ENCODE measurements at regions not wholly inside any gene's neighbourhood (a gene's known extent, or its start where the extent isn't known, plus 50 kb on each side); places are given as distances from the start of the nearest gene placed in this dataset.

DNA sequence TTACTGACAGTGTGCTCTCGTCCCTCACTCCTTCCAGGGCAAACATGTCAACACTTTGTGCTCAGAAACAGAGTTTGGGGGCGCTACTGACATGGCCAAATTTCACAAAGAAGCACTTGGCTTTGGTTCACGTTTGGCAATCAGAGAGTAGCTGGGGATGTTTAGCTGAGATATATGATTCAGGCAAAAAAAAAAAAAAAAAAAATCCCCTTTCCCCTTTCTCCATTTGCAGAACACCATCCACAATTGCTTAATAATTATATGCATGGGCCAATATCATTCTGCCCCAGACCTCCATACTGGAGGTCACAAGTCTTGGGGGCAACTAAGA lies 128.4 kb upstream of the ADGRF1 start:
- no peak for TF ChIP-seq CREB1 (CRISPR knock-in tag; IDR thresholded peaks at IDR 0.05; ENCODE audit: low read depth)
- no peak for TF ChIP-seq ZNF114 (CRISPR knock-in tag; IDR thresholded peaks at IDR 0.05)
- TF ChIP-seq, protein P1, sequence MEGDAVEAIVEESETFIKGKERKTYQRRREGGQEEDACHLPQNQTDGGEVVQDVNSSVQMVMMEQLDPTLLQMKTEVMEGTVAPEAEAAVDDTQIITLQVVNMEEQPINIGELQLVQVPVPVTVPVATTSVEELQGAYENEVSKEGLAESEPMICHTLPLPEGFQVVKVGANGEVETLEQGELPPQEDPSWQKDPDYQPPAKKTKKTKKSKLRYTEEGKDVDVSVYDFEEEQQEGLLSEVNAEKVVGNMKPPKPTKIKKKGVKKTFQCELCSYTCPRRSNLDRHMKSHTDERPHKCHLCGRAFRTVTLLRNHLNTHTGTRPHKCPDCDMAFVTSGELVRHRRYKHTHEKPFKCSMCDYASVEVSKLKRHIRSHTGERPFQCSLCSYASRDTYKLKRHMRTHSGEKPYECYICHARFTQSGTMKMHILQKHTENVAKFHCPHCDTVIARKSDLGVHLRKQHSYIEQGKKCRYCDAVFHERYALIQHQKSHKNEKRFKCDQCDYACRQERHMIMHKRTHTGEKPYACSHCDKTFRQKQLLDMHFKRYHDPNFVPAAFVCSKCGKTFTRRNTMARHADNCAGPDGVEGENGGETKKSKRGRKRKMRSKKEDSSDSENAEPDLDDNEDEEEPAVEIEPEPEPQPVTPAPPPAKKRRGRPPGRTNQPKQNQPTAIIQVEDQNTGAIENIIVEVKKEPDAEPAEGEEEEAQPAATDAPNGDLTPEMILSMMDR (conservative IDR thresholded peaks at IDR 0.05; ENCODE audit: low read depth in 2 of 2) = peak in 1 of 2 experiments; percentile 14; a peak in 1 of 4 replicates
- H3F3A ChIP-seq (replicated peaks; ENCODE audit: low read depth) = no peaks in the 10 kb centered on the region
- H3K27me3 Mint-ChIP-seq (ENCODE audit: insufficient read depth, low read depth, poor library complexity) = no peaks in the 10 kb centered on the region
- no peak overlapping the region for H3K4me3 ChIP-seq
- H3K4me2 ChIP-seq = no peak overlapping the region
- 0 out of 2 replicates have a peak, but pooled peaks cover 5% of the 10 kb centered on the region for H3K9me2 ChIP-seq (ENCODE audit: insufficient read depth)
- H3K79me2 ChIP-seq (replicated peaks; ENCODE audit: insufficient read depth) = no peaks in the 10 kb centered on the region
- DNase-seq (ENCODE audit: low spot score) = no peak
- H3K27ac Mint-ChIP-seq = no peak overlapping the region
- peaks cover 6% of the 10 kb centered on the region; the same call in 1 of the 2 replicates for H3K4me1 ChIP-seq (ENCODE audit: insufficient read depth)
- no peak for ATAC-seq
- H3K36me3 ChIP-seq (ENCODE audit: insufficient read depth) = no peaks in the 10 kb centered on the region
- no peaks in the 10 kb centered on the region for H3K27me3 ChIP-seq (ENCODE audit: insufficient read depth)
- no peaks in the 10 kb centered on the region for H3K36me3 Mint-ChIP-seq (ENCODE audit: low read depth)
- H4K20me1 ChIP-seq (replicated peaks; ENCODE audit: insufficient read depth) = no peaks in the 10 kb centered on the region
- H2AFZ ChIP-seq = no peak overlapping the region
- peaks cover 3% of the 10 kb centered on the region; the same call in 2 of the 3 replicates for H3K9me3 Mint-ChIP-seq
- H3K27ac ChIP-seq (ENCODE audit: low read depth) = no peak overlapping the region
- H3K4me3 Mint-ChIP-seq = no peak overlapping the region
- peaks cover 10% of the 10 kb centered on the region for H3K4me1 Mint-ChIP-seq

DNA sequence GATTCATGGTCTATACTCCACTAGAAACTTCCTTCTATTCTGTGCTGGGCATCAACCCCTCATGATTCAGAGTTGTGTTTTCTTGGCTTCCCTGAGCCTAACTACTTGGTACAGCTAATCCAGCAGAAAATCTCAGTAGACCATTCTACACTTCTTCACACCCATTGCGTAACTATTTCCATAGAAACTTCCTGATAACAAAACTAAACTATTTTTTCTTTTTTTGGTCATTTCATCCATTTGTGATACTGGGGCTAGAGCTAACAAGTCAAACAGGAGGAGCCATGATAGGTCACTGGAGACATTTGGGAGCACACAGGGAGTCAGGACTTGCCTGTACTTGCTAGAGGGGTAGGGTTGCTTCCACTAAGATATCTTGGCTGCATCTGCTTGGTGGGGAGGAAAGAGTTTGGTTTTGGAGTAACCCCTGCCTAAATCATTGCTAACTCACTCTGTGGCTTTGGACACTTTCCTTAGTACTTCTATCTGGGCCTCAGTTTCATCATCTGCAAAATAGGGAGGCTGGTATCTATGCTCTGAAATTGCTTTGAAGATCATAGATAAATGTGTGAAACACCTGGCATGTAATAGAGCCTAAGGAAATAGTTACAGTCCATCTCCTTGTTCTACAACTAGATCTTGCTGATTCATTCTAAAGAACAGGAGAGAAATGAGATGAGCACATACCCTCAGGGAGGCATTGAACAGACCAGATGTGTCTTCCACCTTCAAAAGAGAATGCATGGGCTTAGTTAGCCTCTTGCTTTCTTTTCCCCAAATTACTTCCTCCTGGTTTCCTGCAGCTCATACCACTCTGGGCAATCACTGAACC lies 127.9 kb upstream of the ADGRF1 start:
- ATAC-seq (no peak), DNase-seq (ENCODE audit: low spot score) (no peak)
- Histone ChIP-seq H3K4me2 (no peak overlapping the region), H3K27ac (ENCODE audit: low read depth) (no peak overlapping the region), H3K36me3 (ENCODE audit: insufficient read depth) (no peaks in the 10 kb centered on the region), H2AFZ (no peak overlapping the region; the same call in 1 of the 2 replicates), H3F3A (replicated peaks; ENCODE audit: low read depth) (no peaks in the 10 kb centered on the region), H3K4me1 (ENCODE audit: insufficient read depth) (peaks cover 6% of the 10 kb centered on the region; the same call in 1 of the 2 replicates), H4K20me1 (replicated peaks; ENCODE audit: insufficient read depth) (no peaks in the 10 kb centered on the region), H3K9me2 (ENCODE audit: insufficient read depth) (0 out of 2 replicates have a peak, but pooled peaks cover 5% of the 10 kb centered on the region), H3K79me2 (replicated peaks; ENCODE audit: insufficient read depth) (no peaks in the 10 kb centered on the region), H3K27me3 (ENCODE audit: insufficient read depth) (no peaks in the 10 kb centered on the region), H3K4me3 (no peak overlapping the region)
- Mint-ChIP-seq H3K27me3 (ENCODE audit: insufficient read depth, low read depth, poor library complexity) (no peaks in the 10 kb centered on the region), H3K36me3 (ENCODE audit: low read depth) (no peaks in the 10 kb centered on the region), H3K4me3 (no peak overlapping the region), H3K27ac (no peak overlapping the region), H3K4me1 (peaks cover 10% of the 10 kb centered on the region), H3K9me3 (peaks cover 3% of the 10 kb centered on the region; the same call in 2 of the 3 replicates)
- TF ChIP-seq, protein P2, sequence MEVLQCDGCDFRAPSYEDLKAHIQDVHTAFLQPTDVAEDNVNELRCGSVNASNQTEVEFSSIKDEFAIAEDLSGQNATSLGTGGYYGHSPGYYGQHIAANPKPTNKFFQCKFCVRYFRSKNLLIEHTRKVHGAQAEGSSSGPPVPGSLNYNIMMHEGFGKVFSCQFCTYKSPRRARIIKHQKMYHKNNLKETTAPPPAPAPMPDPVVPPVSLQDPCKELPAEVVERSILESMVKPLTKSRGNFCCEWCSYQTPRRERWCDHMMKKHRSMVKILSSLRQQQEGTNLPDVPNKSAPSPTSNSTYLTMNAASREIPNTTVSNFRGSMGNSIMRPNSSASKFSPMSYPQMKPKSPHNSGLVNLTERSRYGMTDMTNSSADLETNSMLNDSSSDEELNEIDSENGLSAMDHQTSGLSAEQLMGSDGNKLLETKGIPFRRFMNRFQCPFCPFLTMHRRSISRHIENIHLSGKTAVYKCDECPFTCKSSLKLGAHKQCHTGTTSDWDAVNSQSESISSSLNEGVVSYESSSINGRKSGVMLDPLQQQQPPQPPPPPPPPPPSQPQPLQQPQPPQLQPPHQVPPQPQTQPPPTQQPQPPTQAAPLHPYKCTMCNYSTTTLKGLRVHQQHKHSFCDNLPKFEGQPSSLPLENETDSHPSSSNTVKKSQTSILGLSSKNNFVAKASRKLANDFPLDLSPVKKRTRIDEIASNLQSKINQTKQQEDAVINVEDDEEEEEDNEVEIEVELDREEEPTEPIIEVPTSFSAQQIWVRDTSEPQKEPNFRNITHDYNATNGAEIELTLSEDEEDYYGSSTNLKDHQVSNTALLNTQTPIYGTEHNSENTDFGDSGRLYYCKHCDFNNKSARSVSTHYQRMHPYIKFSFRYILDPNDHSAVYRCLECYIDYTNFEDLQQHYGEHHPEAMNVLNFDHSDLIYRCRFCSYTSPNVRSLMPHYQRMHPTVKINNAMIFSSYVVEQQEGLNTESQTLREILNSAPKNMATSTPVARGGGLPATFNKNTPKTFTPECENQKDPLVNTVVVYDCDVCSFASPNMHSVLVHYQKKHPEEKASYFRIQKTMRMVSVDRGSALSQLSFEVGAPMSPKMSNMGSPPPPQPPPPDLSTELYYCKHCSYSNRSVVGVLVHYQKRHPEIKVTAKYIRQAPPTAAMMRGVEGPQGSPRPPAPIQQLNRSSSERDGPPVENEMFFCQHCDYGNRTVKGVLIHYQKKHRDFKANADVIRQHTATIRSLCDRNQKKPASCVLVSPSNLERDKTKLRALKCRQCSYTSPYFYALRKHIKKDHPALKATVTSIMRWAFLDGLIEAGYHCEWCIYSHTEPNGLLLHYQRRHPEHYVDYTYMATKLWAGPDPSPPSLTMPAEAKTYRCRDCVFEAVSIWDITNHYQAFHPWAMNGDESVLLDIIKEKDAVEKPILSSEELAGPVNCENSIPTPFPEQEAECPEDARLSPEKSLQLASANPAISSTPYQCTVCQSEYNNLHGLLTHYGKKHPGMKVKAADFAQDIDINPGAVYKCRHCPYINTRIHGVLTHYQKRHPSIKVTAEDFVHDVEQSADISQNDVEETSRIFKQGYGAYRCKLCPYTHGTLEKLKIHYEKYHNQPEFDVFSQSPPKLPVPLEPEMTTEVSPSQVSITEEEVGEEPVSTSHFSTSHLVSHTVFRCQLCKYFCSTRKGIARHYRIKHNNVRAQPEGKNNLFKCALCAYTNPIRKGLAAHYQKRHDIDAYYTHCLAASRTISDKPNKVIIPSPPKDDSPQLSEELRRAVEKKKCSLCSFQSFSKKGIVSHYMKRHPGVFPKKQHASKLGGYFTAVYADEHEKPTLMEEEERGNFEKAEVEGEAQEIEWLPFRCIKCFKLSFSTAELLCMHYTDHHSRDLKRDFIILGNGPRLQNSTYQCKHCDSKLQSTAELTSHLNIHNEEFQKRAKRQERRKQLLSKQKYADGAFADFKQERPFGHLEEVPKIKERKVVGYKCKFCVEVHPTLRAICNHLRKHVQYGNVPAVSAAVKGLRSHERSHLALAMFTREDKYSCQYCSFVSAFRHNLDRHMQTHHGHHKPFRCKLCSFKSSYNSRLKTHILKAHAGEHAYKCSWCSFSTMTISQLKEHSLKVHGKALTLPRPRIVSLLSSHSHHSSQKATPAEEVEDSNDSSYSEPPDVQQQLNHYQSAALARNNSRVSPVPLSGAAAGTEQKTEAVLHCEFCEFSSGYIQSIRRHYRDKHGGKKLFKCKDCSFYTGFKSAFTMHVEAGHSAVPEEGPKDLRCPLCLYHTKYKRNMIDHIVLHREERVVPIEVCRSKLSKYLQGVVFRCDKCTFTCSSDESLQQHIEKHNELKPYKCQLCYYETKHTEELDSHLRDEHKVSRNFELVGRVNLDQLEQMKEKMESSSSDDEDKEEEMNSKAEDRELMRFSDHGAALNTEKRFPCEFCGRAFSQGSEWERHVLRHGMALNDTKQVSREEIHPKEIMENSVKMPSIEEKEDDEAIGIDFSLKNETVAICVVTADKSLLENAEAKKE (CRISPR knock-in tag; IDR thresholded peaks at IDR 0.05) = no peak
- TF ChIP-seq ZNF331 (CRISPR knock-in tag; IDR thresholded peaks at IDR 0.05; ENCODE audit: low read depth) (no peak), ZNF114 (CRISPR knock-in tag; IDR thresholded peaks at IDR 0.05) (no peak), JUNB (IDR thresholded peaks at IDR 0.05; ENCODE audit: unreplicated experiment) (no peak), EZH2phosphoT487 (IDR thresholded peaks at IDR 0.05; ENCODE audit: unreplicated experiment) (no peak), EZH2 (IDR thresholded peaks at IDR 0.05; ENCODE audit: low read depth, unreplicated experiment) (no peak), NANOG (IDR thresholded peaks at IDR 0.05; ENCODE audit: borderline replicate concordance) (no peak), POLR2AphosphoS5 (IDR thresholded peaks at IDR 0.05; ENCODE audit: low read depth) (no peak)
- TF ChIP-seq, protein P1 (conservative IDR thresholded peaks at IDR 0.05; ENCODE audit: low read depth in 2 of 2) = no peak

Measured in GM23338 (cell line).